Upper lobe of left lung (tissue), 6 donors: ENCODE measurements at regions not wholly inside any gene's neighbourhood (a gene's known extent, or its start where the extent isn't known, plus 50 kb on each side); places are given as distances from the start of the nearest gene placed in this dataset.
"Not testable (repeated sequence)": the region's sequence is repeated elsewhere in the genome, so short reads cannot be mapped to it uniquely, and the experiment has no call there.

Experiments used
- ATAC-seq, 2 donors: fragments of 200-7000 bp; cut with Tn5 transposase; one replicate each; pipeline ENCODE4 v1.9.1; 2022; ENCODE audit warnings: mild to moderate bottlenecking in 2 of 2, moderate library complexity in 2 of 2; ENCODE audit not compliant: low FRiP score in 2 of 2
- DNase-seq, 2 donors: peaks; one replicate each; pipeline ENCODE4 v3.0.0-alpha.2; 2019 to 2020
- H3K27ac ChIP-seq, 4 donors: fragments of 200-600 bp; sonication (generic); one replicate each; pipeline ENCODE4 v1.5.1; 2016 to 2019
- H3K27me3 ChIP-seq, 4 donors: fragments of 200-600 bp; sonication (generic); one replicate each; pipeline ENCODE4 v1.5.1; 2017 to 2019
- H3K36me3 ChIP-seq, 4 donors: fragments of 200-600 bp; sonication (generic); one replicate each; pipeline ENCODE4 v1.5.1; 2016 to 2019
- H3K4me1 ChIP-seq, 4 donors: fragments of 200-600 bp; sonication (generic); one replicate each; pipeline ENCODE4 v1.5.1; 2018 to 2019
- H3K4me3 ChIP-seq, 4 donors: fragments of 200-600 bp; sonication (generic); one replicate each; pipeline ENCODE4 v1.5.1; 2017 to 2019; ENCODE audit warnings: mild to moderate bottlenecking in 2 of 4, moderate library complexity in 1 of 4
- H3K9me3 ChIP-seq, 4 donors: fragments of 200-600 bp; sonication (generic); one replicate each; pipeline ENCODE4 v1.5.1; 2018 to 2019
- EP300 ChIP-seq, 4 donors: sonication (generic); formaldehyde crosslinking; IDR thresholded peaks; one replicate each; pipeline ENCODE4 v1.5.1; 2017; ENCODE audit warnings: antibody characterized with exemption in 4 of 4, control low read depth in 2 of 4
- POLR2A ChIP-seq, 4 donors: fragments of 450-650 bp; IDR thresholded peaks; one replicate each; pipeline ENCODE4 v1.5.1; 2016 to 2017; ENCODE audit warnings: antibody characterized with exemption in 4 of 4, mild to moderate bottlenecking in 2 of 4
- POLR2AphosphoS5 ChIP-seq, 2 donors: sonication (generic); formaldehyde crosslinking; IDR thresholded peaks; one replicate each; pipeline ENCODE4 v1.5.1; 2017; ENCODE audit warnings: antibody characterized with exemption in 2 of 2
- WGBS, 2 donors: methylation state at CpG; one replicate each; pipeline ENCODE4 v1.1.5; 2017 to 2018; 5-methylcytosine and 5-hydroxymethylcytosine counted together
- TF ChIP-seq, protein P1 (sequence below), 6 experiments: fragments of 450-650 bp in 4 of 6; fragments of 200-600 bp in 2 of 6; sonication (generic) in 2 of 6; IDR thresholded peaks; one replicate each; pipeline ENCODE4 v1.5.1; 2016 to 2019; ENCODE audit warnings: antibody characterized with exemption in 6 of 6
- donor health status: DM: no; HTN: no; CAD: no; lungs with moderate emphysema.
- donor health status: DM: no; HTN: yes; CAD: no; lungs with severe emphysema.

GRCh38 chr9:40970340-40970739, 158.1 kb downstream of the FOXD4L6 start:
- not testable (repeated sequence) for H3K4me3 ChIP-seq, DNase-seq, H3K4me1 ChIP-seq, H3K36me3 ChIP-seq, H3K9me3 ChIP-seq, ATAC-seq, H3K27me3 ChIP-seq, H3K27ac ChIP-seq
- TF ChIP-seq, protein P1, sequence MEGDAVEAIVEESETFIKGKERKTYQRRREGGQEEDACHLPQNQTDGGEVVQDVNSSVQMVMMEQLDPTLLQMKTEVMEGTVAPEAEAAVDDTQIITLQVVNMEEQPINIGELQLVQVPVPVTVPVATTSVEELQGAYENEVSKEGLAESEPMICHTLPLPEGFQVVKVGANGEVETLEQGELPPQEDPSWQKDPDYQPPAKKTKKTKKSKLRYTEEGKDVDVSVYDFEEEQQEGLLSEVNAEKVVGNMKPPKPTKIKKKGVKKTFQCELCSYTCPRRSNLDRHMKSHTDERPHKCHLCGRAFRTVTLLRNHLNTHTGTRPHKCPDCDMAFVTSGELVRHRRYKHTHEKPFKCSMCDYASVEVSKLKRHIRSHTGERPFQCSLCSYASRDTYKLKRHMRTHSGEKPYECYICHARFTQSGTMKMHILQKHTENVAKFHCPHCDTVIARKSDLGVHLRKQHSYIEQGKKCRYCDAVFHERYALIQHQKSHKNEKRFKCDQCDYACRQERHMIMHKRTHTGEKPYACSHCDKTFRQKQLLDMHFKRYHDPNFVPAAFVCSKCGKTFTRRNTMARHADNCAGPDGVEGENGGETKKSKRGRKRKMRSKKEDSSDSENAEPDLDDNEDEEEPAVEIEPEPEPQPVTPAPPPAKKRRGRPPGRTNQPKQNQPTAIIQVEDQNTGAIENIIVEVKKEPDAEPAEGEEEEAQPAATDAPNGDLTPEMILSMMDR (IDR thresholded peaks at IDR 0.05): peak in 1 of 6 experiments; percentile 30
- WGBS, 2 donors: 58 to 68% methylated on average over 5 of the region's 5 CpGs

DNA sequence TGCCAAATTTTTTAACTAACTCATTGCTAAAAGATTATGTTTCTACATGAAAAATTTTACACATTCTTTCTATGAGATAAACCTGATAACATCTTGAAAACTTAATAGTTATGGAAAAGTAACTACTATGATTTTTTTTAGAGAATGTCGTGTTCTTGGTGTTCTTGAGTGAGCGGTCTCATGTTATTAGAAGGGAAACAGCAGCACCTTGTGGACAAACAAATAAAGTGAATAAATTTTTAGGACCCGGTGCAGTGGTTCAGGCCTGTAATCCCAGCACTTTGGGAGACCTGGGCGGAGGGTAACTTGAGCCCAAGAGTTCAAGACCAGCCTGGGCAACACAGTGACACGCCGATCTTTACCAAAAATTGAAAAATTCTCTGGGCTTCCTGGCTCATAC, 166.0 kb downstream of the FOXD4L6 start:
- H3K4me1 ChIP-seq, DNase-seq, H3K9me3 ChIP-seq, H3K27me3 ChIP-seq, H3K36me3 ChIP-seq, ATAC-seq, H3K4me3 ChIP-seq, H3K27ac ChIP-seq: not testable (repeated sequence)
- 75 to 76% methylated on average over 2 to 3 of the region's 6 CpGs for WGBS, 2 donors

- not testable (repeated sequence) for H3K27ac ChIP-seq, H3K9me3 ChIP-seq, ATAC-seq, H3K27me3 ChIP-seq, H3K4me1 ChIP-seq, H3K4me3 ChIP-seq, H3K36me3 ChIP-seq
- WGBS, 2 donors: 91 to 94% methylated on average over 14 to 17 of the region's 17 CpGs
- DNase-seq: peak in 1 of 2 donors; percentile 78
Observed at GRCh38 chr9:40951876-40952494, 176.5 kb downstream of the FOXD4L6 start.

DNA sequence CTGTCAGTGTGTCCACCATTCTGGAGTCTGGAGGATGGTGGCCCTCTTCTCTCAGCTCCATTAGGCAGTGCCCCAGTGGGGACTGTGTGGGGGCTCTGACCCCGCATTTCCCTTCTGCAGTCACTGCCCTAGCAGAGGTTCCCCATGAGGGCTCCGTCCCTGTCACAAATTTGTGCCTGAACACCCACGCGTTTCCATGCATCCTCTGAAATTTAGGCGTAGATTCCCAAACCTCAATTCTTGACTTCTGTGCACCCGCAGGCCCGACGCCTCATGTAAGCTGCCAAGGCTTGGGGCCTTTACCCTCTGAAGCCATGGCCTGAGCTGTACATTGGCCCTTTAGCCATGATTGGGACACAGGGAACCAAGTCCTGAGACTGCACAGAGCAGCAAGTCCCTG, 182.3 kb downstream of the FOXD4L6 start:
- not testable (repeated sequence) for H3K36me3 ChIP-seq, ATAC-seq, DNase-seq, H3K27ac ChIP-seq, H3K4me3 ChIP-seq, H3K9me3 ChIP-seq, H3K27me3 ChIP-seq, H3K4me1 ChIP-seq
- 88 to 96% methylated on average over 8 of the region's 8 CpGs for WGBS, 2 donors

DNA sequence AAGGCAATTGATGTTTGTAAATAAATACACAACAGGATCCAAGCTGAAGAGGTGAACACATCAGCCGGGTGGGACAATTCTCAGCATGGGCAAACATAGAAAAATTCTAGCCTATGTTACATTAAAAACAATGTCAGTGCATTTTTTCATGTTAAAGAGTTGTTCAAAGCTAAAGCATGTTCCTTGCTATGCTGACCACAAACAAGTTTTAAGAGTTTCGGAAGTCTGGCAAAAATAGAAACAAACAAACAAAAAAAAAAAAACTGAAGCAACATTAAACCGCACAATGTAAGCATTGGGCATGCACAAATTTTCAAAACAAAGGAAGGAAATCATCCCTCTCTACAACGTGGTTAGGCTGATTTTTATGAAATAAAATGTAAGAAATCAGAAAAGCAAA, 185.8 kb downstream of the FOXD4L6 start:
- 69 to 71% methylated on average over 4 of the region's 4 CpGs for WGBS, 2 donors
- ATAC-seq, DNase-seq, H3K36me3 ChIP-seq, H3K9me3 ChIP-seq, H3K27ac ChIP-seq, H3K27me3 ChIP-seq, H3K4me1 ChIP-seq, H3K4me3 ChIP-seq: not testable (repeated sequence)

DNA sequence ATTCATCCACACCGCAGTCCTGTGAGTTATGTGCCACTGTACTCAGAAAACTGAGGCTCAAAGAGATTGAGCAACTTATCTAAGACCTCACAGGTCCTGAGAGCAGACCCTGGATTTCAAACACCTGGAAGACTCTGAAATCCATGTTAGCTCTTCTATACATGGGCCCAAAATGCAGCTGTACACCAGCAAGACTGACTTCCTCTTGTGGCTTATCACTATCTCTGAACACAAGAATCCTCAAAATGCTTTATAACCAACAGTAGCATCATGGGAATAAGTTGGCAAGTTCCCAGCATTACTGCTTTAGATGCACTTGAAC, 188.6 kb downstream of the FOXD4L6 start:
- 92% methylated on average over 1 of the region's 1 CpG for WGBS, 2 donors
- H3K27me3 ChIP-seq, H3K27ac ChIP-seq, H3K36me3 ChIP-seq, ATAC-seq, H3K4me1 ChIP-seq, H3K4me3 ChIP-seq, DNase-seq: not testable (repeated sequence)
- H3K9me3 ChIP-seq: peaks cover 0 to 28% (median 8%) of the 10 kb centered on the region in 4 donors

DNA sequence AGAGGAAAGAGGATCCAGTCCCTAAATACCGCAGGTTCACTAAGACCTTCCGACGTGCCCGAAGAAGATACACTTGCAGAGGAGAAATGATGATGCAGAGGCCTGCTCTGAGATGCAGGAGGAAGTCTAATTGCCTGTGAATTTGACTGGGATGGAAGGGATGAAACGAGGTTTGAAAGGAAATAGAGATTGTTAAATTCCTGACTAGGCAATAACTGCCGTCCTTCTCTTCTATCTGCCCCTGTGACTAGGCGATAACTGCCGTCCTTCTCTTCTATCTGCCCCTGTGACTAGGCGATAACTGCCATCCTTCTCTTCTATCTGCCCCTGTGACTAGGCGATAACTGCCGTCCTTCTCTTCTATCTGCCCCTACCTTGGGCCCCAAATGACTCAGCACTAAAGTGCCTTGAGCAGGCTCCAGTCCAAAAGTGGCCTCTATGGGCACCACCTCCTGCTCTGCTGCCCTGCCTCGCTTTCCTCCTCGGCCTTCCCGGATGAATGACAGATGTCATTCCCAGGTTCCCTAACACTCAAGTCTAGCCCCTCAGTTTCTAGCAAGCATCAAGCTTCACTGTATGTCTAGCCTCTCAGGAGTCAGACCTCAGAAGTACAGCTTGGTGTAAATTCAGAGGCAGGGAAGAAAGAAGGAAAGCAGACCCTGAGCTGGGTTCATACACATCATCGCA, 189.1 kb downstream of the FOXD4L6 start:
- H3K4me3 ChIP-seq, H3K27ac ChIP-seq, H3K4me1 ChIP-seq, H3K36me3 ChIP-seq, DNase-seq, H3K27me3 ChIP-seq: not testable (repeated sequence)
- ATAC-seq: peak in 1 of 2 donors; percentile 69
- peaks cover 0 to 30% (median 11%) of the 10 kb centered on the region in 4 donors for H3K9me3 ChIP-seq
- WGBS, 2 donors: 85% methylated on average over 15 of the region's 15 CpGs

- 82% methylated on average over 7 of the region's 7 CpGs for WGBS, 2 donors
- ATAC-seq (no peak), DNase-seq (no peak)
- Histone ChIP-seq H3K36me3 (no peaks in the 10 kb centered on the region), H3K4me1 (no peaks in the 10 kb centered on the region), H3K4me3 (no peak overlapping the region), H3K27me3 (no peaks in the 10 kb centered on the region), H3K9me3 (peaks cover 0 to 58% (median 28%) of the 10 kb centered on the region in 4 donors), H3K27ac (no peak overlapping the region)
- TF ChIP-seq, protein P1 (IDR thresholded peaks at IDR 0.05): no peak
- TF ChIP-seq POLR2A (IDR thresholded peaks at IDR 0.05): no peak
- no peak for TF ChIP-seq POLR2AphosphoS5 (IDR thresholded peaks at IDR 0.05)
- TF ChIP-seq EP300 (IDR thresholded peaks at IDR 0.05): no peak
Observed at GRCh38 chr9:40935336-40935735, 193.1 kb downstream of the FOXD4L6 start.

GRCh38 chr9:40934480-40934879, 194.0 kb downstream of the FOXD4L6 start:
- H3K36me3 ChIP-seq: not testable (repeated sequence)
- 92% methylated on average over 3 of the region's 3 CpGs for WGBS, 2 donors

DNA sequence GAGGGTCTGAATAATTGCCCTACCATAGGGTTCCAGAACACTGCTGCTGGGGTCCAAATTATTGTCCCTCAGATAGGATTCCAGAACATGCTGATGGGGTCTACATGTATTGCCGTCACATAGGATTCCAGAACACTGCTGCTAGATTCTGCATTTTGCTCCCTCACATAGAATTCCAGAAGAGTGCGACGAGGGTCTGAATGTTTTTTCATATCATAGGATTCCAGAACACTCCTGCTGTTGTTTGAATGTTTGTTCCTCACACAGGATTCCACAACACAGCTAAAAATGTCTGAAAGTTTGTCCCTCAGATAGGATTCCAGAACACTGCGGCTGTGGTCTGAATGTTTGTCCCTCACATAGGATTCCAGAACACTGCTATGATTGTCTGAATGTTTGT, 198.1 kb downstream of the FOXD4L6 start:
- H3K27ac ChIP-seq, H3K4me1 ChIP-seq, H3K4me3 ChIP-seq, ATAC-seq, DNase-seq, H3K27me3 ChIP-seq, H3K36me3 ChIP-seq: not testable (repeated sequence)
- H3K9me3 ChIP-seq: peaks cover 27 to 86% (median 67%) of the 10 kb centered on the region in 4 donors
- WGBS, 2 donors: 81 to 93% methylated on average over 4 of the region's 4 CpGs

More at GRCh38 chr9:40934480-40934879, 194.0 kb downstream of the FOXD4L6 start:
- H3K4me3 ChIP-seq, H3K4me1 ChIP-seq, DNase-seq, H3K27me3 ChIP-seq, ATAC-seq, H3K27ac ChIP-seq: not testable (repeated sequence)
- peaks cover 0 to 66% (median 33%) of the 10 kb centered on the region in 4 donors for H3K9me3 ChIP-seq

- 75 to 86% methylated on average over 4 to 6 of the region's 6 CpGs for WGBS, 2 donors
- not testable (repeated sequence) for H3K4me3 ChIP-seq, H3K4me1 ChIP-seq, ATAC-seq, H3K27me3 ChIP-seq, H3K27ac ChIP-seq, H3K36me3 ChIP-seq, DNase-seq
- H3K9me3 ChIP-seq: peaks cover 31 to 89% (median 72%) of the 10 kb centered on the region in 4 donors
Observed at GRCh38 chr9:40929488-40929845, 199.0 kb downstream of the FOXD4L6 start.
